ENCODE measurements at regions not wholly inside any gene's neighbourhood (a gene's known extent, or its start where the extent isn't known, plus 50 kb on each side); places are given as distances from the start of the nearest gene placed in this dataset.

GRCh38 chr2:204329016-204329415 is 216.3 kb upstream of the PARD3B start:
- H3K36me3 ChIP-seq (ENCODE audit: insufficient read depth, low read length): no peaks in the 10 kb centered on the region
- H3K27me3 Mint-ChIP-seq (ENCODE audit: low read depth, unreplicated experiment): peaks cover 3% of the 10 kb centered on the region
- H3K4me3 Mint-ChIP-seq (ENCODE audit: unreplicated experiment): no peak overlapping the region
- H3K4me1 ChIP-seq (ENCODE audit: insufficient read depth, low read length): no peaks in the 10 kb centered on the region
- no peaks in the 10 kb centered on the region for H4K20me1 ChIP-seq (ENCODE audit: insufficient read depth, low read length)
- H3K27ac ChIP-seq (ENCODE audit: low read depth, low read length): no peak overlapping the region
- TF ChIP-seq, protein P1, sequence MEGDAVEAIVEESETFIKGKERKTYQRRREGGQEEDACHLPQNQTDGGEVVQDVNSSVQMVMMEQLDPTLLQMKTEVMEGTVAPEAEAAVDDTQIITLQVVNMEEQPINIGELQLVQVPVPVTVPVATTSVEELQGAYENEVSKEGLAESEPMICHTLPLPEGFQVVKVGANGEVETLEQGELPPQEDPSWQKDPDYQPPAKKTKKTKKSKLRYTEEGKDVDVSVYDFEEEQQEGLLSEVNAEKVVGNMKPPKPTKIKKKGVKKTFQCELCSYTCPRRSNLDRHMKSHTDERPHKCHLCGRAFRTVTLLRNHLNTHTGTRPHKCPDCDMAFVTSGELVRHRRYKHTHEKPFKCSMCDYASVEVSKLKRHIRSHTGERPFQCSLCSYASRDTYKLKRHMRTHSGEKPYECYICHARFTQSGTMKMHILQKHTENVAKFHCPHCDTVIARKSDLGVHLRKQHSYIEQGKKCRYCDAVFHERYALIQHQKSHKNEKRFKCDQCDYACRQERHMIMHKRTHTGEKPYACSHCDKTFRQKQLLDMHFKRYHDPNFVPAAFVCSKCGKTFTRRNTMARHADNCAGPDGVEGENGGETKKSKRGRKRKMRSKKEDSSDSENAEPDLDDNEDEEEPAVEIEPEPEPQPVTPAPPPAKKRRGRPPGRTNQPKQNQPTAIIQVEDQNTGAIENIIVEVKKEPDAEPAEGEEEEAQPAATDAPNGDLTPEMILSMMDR (IDR thresholded peaks at IDR 0.05; ENCODE audit: insufficient read depth, low read depth, low read length): no peak
- no peak for TF ChIP-seq EZH2 (IDR thresholded peaks at IDR 0.05; ENCODE audit: insufficient read depth, low read length)
- H3K9me3 ChIP-seq (ENCODE audit: insufficient read depth, low read depth, low read length): no peaks in the 10 kb centered on the region
- DNase-seq (ENCODE audit: low read depth) (no peak), FAIRE-seq (no peak)
- H3K27me3 ChIP-seq (ENCODE audit: insufficient read depth, low read length): no peaks in the 10 kb centered on the region
- H3K9ac ChIP-seq (ENCODE audit: low read length): no peak overlapping the region
- no peaks in the 10 kb centered on the region for H3K9me3 Mint-ChIP-seq (ENCODE audit: unreplicated experiment)
- no peaks in the 10 kb centered on the region for H3K36me3 Mint-ChIP-seq (ENCODE audit: low read depth, unreplicated experiment)
- no peak overlapping the region for H3K4me2 ChIP-seq (ENCODE audit: low read length)
- H2AFZ ChIP-seq (ENCODE audit: low read depth, low read length): no peak overlapping the region
- no peak overlapping the region for H3K4me3 ChIP-seq (ENCODE audit: insufficient read depth, low read depth, low read length)
- H3K79me2 ChIP-seq (ENCODE audit: insufficient read depth, low read length): no peaks in the 10 kb centered on the region
- H3K4me1 Mint-ChIP-seq (ENCODE audit: low read depth, unreplicated experiment): peaks cover 2% of the 10 kb centered on the region
- H3K27ac Mint-ChIP-seq (ENCODE audit: unreplicated experiment): no peak overlapping the region

GRCh38 chr2:204329532-204329931 is 215.7 kb upstream of the PARD3B start:
- H3K9me3 Mint-ChIP-seq (ENCODE audit: unreplicated experiment): no peaks in the 10 kb centered on the region
- no peaks in the 10 kb centered on the region for H3K36me3 Mint-ChIP-seq (ENCODE audit: low read depth, unreplicated experiment)
- no peak overlapping the region for H3K4me2 ChIP-seq (ENCODE audit: low read length)
- DNase-seq (ENCODE audit: low read depth): no peak
- H4K20me1 ChIP-seq (ENCODE audit: insufficient read depth, low read length): no peaks in the 10 kb centered on the region
- H3K4me3 Mint-ChIP-seq (ENCODE audit: unreplicated experiment): no peak overlapping the region
- no peak overlapping the region for H3K9ac ChIP-seq (ENCODE audit: low read length)
- no peaks in the 10 kb centered on the region for H3K4me1 ChIP-seq (ENCODE audit: insufficient read depth, low read length)
- H3K36me3 ChIP-seq (ENCODE audit: insufficient read depth, low read length): no peaks in the 10 kb centered on the region
- no peak overlapping the region for H3K27ac ChIP-seq (ENCODE audit: low read depth, low read length)
- H3K27ac Mint-ChIP-seq (ENCODE audit: unreplicated experiment): no peak overlapping the region
- H3K27me3 Mint-ChIP-seq (ENCODE audit: low read depth, unreplicated experiment): peaks cover under 1% of the 10 kb centered on the region
- no peaks in the 10 kb centered on the region for H3K9me3 ChIP-seq (ENCODE audit: insufficient read depth, low read depth, low read length)
- H3K79me2 ChIP-seq (ENCODE audit: insufficient read depth, low read length): no peaks in the 10 kb centered on the region
- no peak for FAIRE-seq
- H3K4me1 Mint-ChIP-seq (ENCODE audit: low read depth, unreplicated experiment): peaks cover 2% of the 10 kb centered on the region
- TF ChIP-seq, protein P1 (IDR thresholded peaks at IDR 0.05; ENCODE audit: insufficient read depth, low read depth, low read length): no peak
- no peak for TF ChIP-seq EZH2 (IDR thresholded peaks at IDR 0.05; ENCODE audit: insufficient read depth, low read length)
- H3K4me3 ChIP-seq (ENCODE audit: insufficient read depth, low read depth, low read length): no peak overlapping the region
- H3K27me3 ChIP-seq (ENCODE audit: insufficient read depth, low read length): no peaks in the 10 kb centered on the region
- no peak overlapping the region for H2AFZ ChIP-seq (ENCODE audit: low read depth, low read length)

DNA sequence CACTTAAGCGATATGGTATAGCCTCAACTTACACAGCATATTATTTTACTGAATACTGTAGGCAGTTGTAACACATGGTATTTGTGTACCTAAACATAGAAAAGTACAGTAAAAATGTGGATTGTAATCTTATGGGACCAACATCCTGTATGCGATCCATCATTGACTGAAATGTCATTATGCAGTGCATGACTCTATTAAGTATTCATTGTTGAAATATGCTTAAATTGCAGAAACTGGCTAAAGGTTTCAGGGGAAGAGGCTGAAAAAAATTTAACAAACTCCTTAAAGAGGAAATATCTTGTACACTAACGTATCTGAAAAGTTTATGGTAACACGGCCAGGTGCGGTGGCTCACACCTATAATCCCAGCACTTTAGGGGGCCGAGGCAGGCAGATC is 214.1 kb upstream of the PARD3B start:
- Histone ChIP-seq H2AFZ (ENCODE audit: low read depth, low read length) (no peak overlapping the region), H3K36me3 (ENCODE audit: insufficient read depth, low read length) (no peaks in the 10 kb centered on the region), H3K4me2 (ENCODE audit: low read length) (no peak overlapping the region), H3K9me3 (ENCODE audit: insufficient read depth, low read depth, low read length) (no peaks in the 10 kb centered on the region), H4K20me1 (ENCODE audit: insufficient read depth, low read length) (no peaks in the 10 kb centered on the region), H3K79me2 (ENCODE audit: insufficient read depth, low read length) (no peaks in the 10 kb centered on the region), H3K27ac (ENCODE audit: low read depth, low read length) (no peak overlapping the region), H3K4me3 (ENCODE audit: insufficient read depth, low read depth, low read length) (no peak overlapping the region), H3K27me3 (ENCODE audit: insufficient read depth, low read length) (no peaks in the 10 kb centered on the region), H3K4me1 (ENCODE audit: insufficient read depth, low read length) (no peaks in the 10 kb centered on the region), H3K9ac (ENCODE audit: low read length) (no peak overlapping the region)
- H3K9me3 Mint-ChIP-seq (ENCODE audit: unreplicated experiment): no peaks in the 10 kb centered on the region
- peak; percentile 46 for DNase-seq (ENCODE audit: low read depth)
- H3K36me3 Mint-ChIP-seq (ENCODE audit: low read depth, unreplicated experiment): no peaks in the 10 kb centered on the region
- H3K4me3 Mint-ChIP-seq (ENCODE audit: unreplicated experiment): no peak overlapping the region
- no peak for FAIRE-seq
- TF ChIP-seq EZH2 (IDR thresholded peaks at IDR 0.05; ENCODE audit: insufficient read depth, low read length): no peak
- TF ChIP-seq, protein P1 (IDR thresholded peaks at IDR 0.05; ENCODE audit: insufficient read depth, low read depth, low read length): no peak
- no peaks in the 10 kb centered on the region for H3K27me3 Mint-ChIP-seq (ENCODE audit: low read depth, unreplicated experiment)
- no peaks in the 10 kb centered on the region for H3K4me1 Mint-ChIP-seq (ENCODE audit: low read depth, unreplicated experiment)
- no peak overlapping the region for H3K27ac Mint-ChIP-seq (ENCODE audit: unreplicated experiment)
